ENCODE measurements at regions not wholly inside any gene's neighbourhood (a gene's known extent, or its start where the extent isn't known, plus 50 kb on each side); places are given as distances from the start of the nearest gene placed in this dataset.

- TF ChIP-seq CTCF (IDR thresholded peaks at IDR 0.05) = no peak
- CTCF ChIA-PET = no interaction called here
Measured at GRCh38 chr3:66675366-66675765, 174.5 kb upstream of the LRIG1 start.

DNA sequence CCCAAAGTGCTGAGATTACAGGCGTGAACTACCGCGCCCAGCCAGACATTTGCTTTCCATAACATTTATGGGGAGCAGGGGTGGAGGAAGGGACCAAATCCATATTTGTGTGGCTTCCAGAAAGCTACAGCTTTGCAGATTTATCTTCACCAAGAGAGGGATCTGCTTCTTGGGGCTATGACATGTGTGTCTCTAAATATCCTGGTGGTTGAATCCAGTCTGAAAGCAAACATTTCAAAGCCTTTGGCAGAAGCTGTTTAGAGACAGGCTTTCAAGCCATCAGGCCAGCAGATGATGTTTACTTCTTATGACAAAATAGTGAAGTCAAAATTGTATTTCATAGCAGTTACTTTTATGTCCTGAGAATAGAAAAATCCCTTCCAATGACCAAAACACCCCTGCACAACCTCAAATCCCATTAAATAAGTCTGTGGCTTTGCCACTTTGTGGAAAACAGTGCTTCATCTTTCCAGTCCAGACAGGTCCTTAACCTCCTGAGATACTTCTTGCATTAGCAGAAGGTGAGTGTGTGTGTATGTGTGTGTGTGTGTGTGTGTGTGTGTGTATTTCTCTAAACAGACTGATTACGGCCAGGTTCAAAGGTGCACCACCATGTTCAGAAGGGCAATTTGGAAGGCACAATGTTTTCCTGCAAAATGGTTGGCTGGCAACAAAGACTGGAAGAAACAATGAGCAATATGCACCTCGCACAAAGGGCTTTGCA is 191.4 kb upstream of the LRIG1 start:
- ATAC-seq (no peak), DNase-seq (no peak)
- ChIA-PET POLR2A (no interaction called here), CTCF (no interaction called here)
- H3K27me3 Mint-ChIP-seq = peaks cover 2% of the 10 kb centered on the region
- no peaks in the 10 kb centered on the region for H3K36me3 Mint-ChIP-seq (ENCODE audit: low read depth)
- H3K27ac Mint-ChIP-seq = no peak overlapping the region
- intact Hi-C loops (cut with micrococcal nuclease) = no loop called here
- no peak for TF ChIP-seq CTCF (IDR thresholded peaks at IDR 0.05)
- H3K4me1 Mint-ChIP-seq (ENCODE audit: low read depth) = no peaks in the 10 kb centered on the region
- H3K9me3 Mint-ChIP-seq = no peaks in the 10 kb centered on the region
- H3K4me3 Mint-ChIP-seq = no peak overlapping the region

More at GRCh38 chr3:66675366-66675765, 174.5 kb upstream of the LRIG1 start:
- no peaks in the 10 kb centered on the region for H3K9me3 Mint-ChIP-seq
- DNase-seq (no peak), ATAC-seq (no peak)
- no peaks in the 10 kb centered on the region for H3K36me3 Mint-ChIP-seq (ENCODE audit: low read depth)
- H3K4me1 Mint-ChIP-seq (ENCODE audit: low read depth) = peaks cover 3% of the 10 kb centered on the region
- peaks cover 2% of the 10 kb centered on the region for H3K27me3 Mint-ChIP-seq
- intact Hi-C loops (cut with micrococcal nuclease) = no loop called here
- POLR2A ChIA-PET = no interaction called here
- H3K27ac Mint-ChIP-seq = no peak overlapping the region
- no peak overlapping the region for H3K4me3 Mint-ChIP-seq

DNA sequence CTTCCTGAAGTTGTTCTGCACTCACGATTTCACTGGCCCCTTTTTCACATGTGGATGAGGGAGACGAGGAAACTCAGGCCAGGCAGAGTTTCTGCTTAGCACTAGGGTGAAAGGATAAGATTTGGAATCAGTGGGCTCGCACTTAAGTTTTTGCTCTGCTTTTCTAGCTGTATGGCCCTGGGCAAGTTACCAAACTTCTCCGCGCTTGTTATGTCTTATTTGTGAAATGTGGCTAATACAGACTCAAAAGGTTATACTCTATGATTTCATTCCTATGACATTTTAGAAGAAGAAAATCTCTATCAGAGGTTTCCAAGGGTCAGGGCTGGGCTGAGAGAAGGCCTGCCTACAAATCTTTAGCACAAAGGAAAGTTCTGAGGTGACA is 191.9 kb upstream of the LRIG1 start:
- TF ChIP-seq CTCF (IDR thresholded peaks at IDR 0.05) = no peak
- Mint-ChIP-seq H3K27ac (no peak overlapping the region), H3K36me3 (ENCODE audit: low read depth) (no peaks in the 10 kb centered on the region), H3K4me1 (ENCODE audit: low read depth) (no peaks in the 10 kb centered on the region), H3K4me3 (no peak overlapping the region), H3K9me3 (no peaks in the 10 kb centered on the region), H3K27me3 (peaks cover 2% of the 10 kb centered on the region)
- CTCF ChIA-PET = no interaction called here
- intact Hi-C loops (cut with micrococcal nuclease) = no loop called here
- POLR2A ChIA-PET = no interaction called here
- no peak for ATAC-seq
- DNase-seq = no peak

DNA sequence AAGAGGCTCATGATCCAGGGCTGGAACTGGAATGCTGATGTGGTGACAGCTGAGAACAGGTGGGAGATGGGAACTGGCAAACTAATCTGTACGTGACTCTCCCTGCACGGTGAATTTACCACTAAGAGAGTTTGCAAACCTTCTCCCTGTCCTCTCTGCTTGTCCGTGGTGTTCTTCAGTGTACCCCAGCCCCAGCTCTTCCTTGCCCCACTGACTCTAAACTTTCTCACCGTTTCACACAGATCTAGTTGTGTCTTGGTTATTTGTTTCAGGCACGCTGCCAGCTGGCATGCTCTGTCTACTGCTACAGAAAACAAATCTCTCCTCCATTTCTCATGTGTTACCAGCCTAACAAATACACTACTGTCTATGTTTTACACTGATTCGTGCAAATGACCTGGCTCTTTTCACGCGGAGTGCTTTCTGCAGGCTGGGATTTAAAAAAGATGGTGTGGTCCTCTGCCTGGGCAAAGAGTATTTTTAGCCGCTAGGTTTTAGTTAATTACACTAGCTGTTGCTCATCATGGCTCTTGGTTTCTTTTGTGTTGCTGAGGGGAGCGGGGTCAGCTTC is 192.7 kb upstream of the LRIG1 start:
- H3K27me3 Mint-ChIP-seq = peaks cover 2% of the 10 kb centered on the region
- DNase-seq (no peak), ATAC-seq (no peak)
- H3K9me3 Mint-ChIP-seq = no peaks in the 10 kb centered on the region
- no peaks in the 10 kb centered on the region for H3K36me3 Mint-ChIP-seq (ENCODE audit: low read depth)
- no peak overlapping the region for H3K4me3 Mint-ChIP-seq
- ChIA-PET CTCF (no interaction called here), POLR2A (no interaction called here)
- intact Hi-C loops (cut with micrococcal nuclease) = no loop called here
- no peak for TF ChIP-seq CTCF (IDR thresholded peaks at IDR 0.05)
- no peaks in the 10 kb centered on the region for H3K4me1 Mint-ChIP-seq (ENCODE audit: low read depth)
- H3K27ac Mint-ChIP-seq = no peak overlapping the region

GRCh38 chr3:66702126-66702525 is 201.3 kb upstream of the LRIG1 start:
- Mint-ChIP-seq H3K27me3 (peaks cover 2% of the 10 kb centered on the region), H3K36me3 (ENCODE audit: low read depth) (no peaks in the 10 kb centered on the region), H3K27ac (no peak overlapping the region), H3K9me3 (no peaks in the 10 kb centered on the region), H3K4me3 (no peak overlapping the region), H3K4me1 (ENCODE audit: low read depth) (no peaks in the 10 kb centered on the region)
- POLR2A ChIA-PET = no interaction called here
- ATAC-seq (no peak), DNase-seq (no peak)
- TF ChIP-seq CTCF (IDR thresholded peaks at IDR 0.05) = no peak
- CTCF ChIA-PET = no interaction called here
- intact Hi-C loops (cut with micrococcal nuclease) = no loop called here

Measured in activated CD8-positive, alpha-beta T cell treated with anti-CD3 and anti-CD28 coated beads for 36 hours (primary cell).